T-cell (primary cell): ENCODE measurements at regions not wholly inside any gene's neighbourhood (a gene's known extent, or its start where the extent isn't known, plus 50 kb on each side); places are given as distances from the start of the nearest gene placed in this dataset.
"Not testable (repeated sequence)": the region's sequence is repeated elsewhere in the genome, so short reads cannot be mapped to it uniquely, and the experiment has no call there.

Experiments used
- ATAC-seq, 4 experiments: fragments of 200-7000 bp in 3 of 4; fragments of 150-1000 bp in 1 of 4; cut with Tn5 transposase; replicated peaks in 1 of 4; 1 replicate in 3 of 4; 2 replicates in 1 of 4; pipeline ENCODE4 v1.10.0; 2021; ENCODE audit warnings: moderate library complexity in 3 of 4, mild to moderate bottlenecking in 2 of 4, moderate number of reproducible peaks in 1 of 4
- CTCF ChIA-PET, 2 donors: fragments of 300-600 bp; sonication (Branson Sonifier 250); formaldehyde crosslinking; loops; one replicate each; lab custom pipeline; 2022; ENCODE audit warnings: antibody characterized with exemption in 2 of 2; lab: Charles Lee
- POLR2A ChIA-PET, 2 donors: fragments of 300-600 bp; sonication (Branson Sonifier 250); formaldehyde crosslinking; loops; one replicate each; lab custom pipeline; 2022; ENCODE audit warnings: antibody characterized with exemption in 2 of 2; lab: Charles Lee
- DNase-seq, 35 experiments: peaks; one replicate each; pipeline versions ENCODE4 v3.0.0 to v3.0.0-alpha.2; 2013 to 2023
- H3K27ac ChIP-seq: one replicate; pipeline ENCODE4 v1.5.1; 2013; ENCODE audit warnings: low read length
- H3K27me3 ChIP-seq, 2 experiments: replicated peaks in 1 of 2; 1 replicate in 1 of 2; 2 replicates in 1 of 2; pipeline versions ENCODE4 v1.6.1 to v1.7.0; 2013; ENCODE audit warnings: low read length in 1 of 2, mixed read lengths in 1 of 2; ENCODE audit not compliant: control insufficient read depth in 2 of 2, insufficient read depth in 2 of 2; ENCODE audit errors: extremely low read depth in 1 of 2
- H3K36me3 ChIP-seq, 2 donors: 1 replicate in 1 of 2; 2 replicates in 1 of 2; pipeline versions ENCODE4 v1.6.1 to v1.7.0; 2013; ENCODE audit warnings: low read length in 1 of 2; ENCODE audit not compliant: control insufficient read depth in 2 of 2, insufficient read depth in 1 of 2; ENCODE audit errors: extremely low read depth in 1 of 2
- H3K4me1 ChIP-seq, 2 experiments: 1 replicate in 1 of 2; 2 replicates in 1 of 2; pipeline versions ENCODE4 v1.6.1 to v1.7.0; 2013; ENCODE audit warnings: low read length in 2 of 2, mixed read lengths in 1 of 2; ENCODE audit not compliant: insufficient read depth in 2 of 2, control insufficient read depth in 1 of 2; ENCODE audit errors: extremely low read depth in 1 of 2
- H3K4me3 ChIP-seq, 2 donors: 1 replicate in 1 of 2; 2 replicates in 1 of 2; pipeline versions ENCODE4 v1.5.1 to v1.7.0; 2013; ENCODE audit warnings: mild to moderate bottlenecking in 2 of 2, low read length in 1 of 2, moderate library complexity in 1 of 2; ENCODE audit not compliant: control insufficient read depth in 1 of 2; ENCODE audit errors: extremely low read depth in 1 of 2
- H3K9me3 ChIP-seq: 2 replicates; pipeline ENCODE4 v1.7.0; 2013
- H3K27ac Mint-ChIP-seq, 2 donors: one replicate each; pipeline ENCODE4 v1.8.0; 2020 to 2021; ENCODE audit warnings: mild to moderate bottlenecking in 2 of 2, mixed read lengths in 2 of 2
- H3K27me3 Mint-ChIP-seq, 2 donors: one replicate each; pipeline ENCODE4 v1.8.0; 2021 to 2022; ENCODE audit warnings: mixed read lengths in 2 of 2
- H3K36me3 Mint-ChIP-seq: one replicate; pipeline ENCODE4 v1.8.0; 2021; ENCODE audit warnings: mixed read lengths
- H3K4me1 Mint-ChIP-seq, 3 donors: one replicate each; pipeline ENCODE4 v1.8.0; 2020 to 2022; ENCODE audit warnings: mixed read lengths in 3 of 3, mild to moderate bottlenecking in 1 of 3
- H3K4me3 Mint-ChIP-seq, 3 donors: one replicate each; pipeline ENCODE4 v1.8.0; 2020 to 2022; ENCODE audit warnings: mild to moderate bottlenecking in 3 of 3, mixed read lengths in 3 of 3, moderate library complexity in 3 of 3
- H3K9me3 Mint-ChIP-seq, 3 donors: one replicate each; pipeline ENCODE4 v1.8.0; 2020 to 2022; ENCODE audit warnings: mixed read lengths in 3 of 3
- WGBS: methylation state at CpG from one replicate; pipeline ENCODE4 v1.1.5; 2013; ENCODE audit warnings: missing lambda C conversion rate; ENCODE audit not compliant: insufficient coverage; 5-methylcytosine and 5-hydroxymethylcytosine counted together

DNA sequence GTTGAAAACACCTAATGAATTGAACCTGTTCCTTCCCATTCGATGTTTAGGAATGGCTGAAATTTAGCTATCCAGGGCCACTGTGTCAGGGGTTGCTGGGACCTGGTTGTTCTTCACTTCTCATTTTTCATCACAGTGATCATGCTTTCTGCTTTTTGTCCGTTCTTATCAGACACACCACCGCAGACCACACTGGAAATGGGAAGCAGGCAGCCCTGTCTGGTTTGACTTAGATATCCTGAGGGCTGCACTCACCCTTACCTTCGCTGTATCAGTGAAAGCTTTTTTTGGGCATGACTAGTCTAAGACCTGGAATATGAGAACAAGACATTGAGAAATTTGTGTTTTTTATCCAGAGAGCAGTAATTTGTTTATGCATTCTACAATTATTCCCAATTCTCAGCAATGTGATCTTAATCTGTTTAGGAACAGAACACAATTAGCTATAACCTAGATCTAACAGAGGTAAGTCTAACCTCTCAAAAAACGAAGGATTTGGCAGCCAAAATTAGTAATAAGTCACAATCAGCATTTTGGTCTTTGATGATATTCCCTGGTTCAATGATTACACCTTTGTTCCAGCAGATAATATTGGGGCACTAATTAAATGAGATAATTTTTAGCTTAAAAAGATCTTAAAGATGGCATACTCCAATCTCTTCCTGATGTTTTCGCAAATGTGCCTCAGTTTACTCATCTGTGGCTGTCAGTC, 126.0 kb upstream of the GOT2 start:
- DNase-seq (peak in 1 of 35 experiments; percentile 3), ATAC-seq (no peak)
- WGBS: no CpG with 5 or more reads among the region's 6 CpGs
- Histone ChIP-seq H3K27me3 (no peaks in the 10 kb centered on the region), H3K36me3 (no peaks in the 10 kb centered on the region), H3K4me3 (no peak overlapping the region), H3K4me1 (no peaks in the 10 kb centered on the region), H3K27ac (no peak overlapping the region), H3K9me3 (no peaks in the 10 kb centered on the region)
- no peak overlapping the region for H3K4me3 Mint-ChIP-seq
- H3K27me3 Mint-ChIP-seq: peaks cover 2 to 7% of the 10 kb centered on the region in 2 donors
- no peak overlapping the region for H3K27ac Mint-ChIP-seq
- H3K4me1 Mint-ChIP-seq: no peaks in the 10 kb centered on the region
- no peaks in the 10 kb centered on the region for H3K36me3 Mint-ChIP-seq
- ChIA-PET POLR2A (no interaction called here), CTCF (no interaction called here)
- peaks cover 0 to 9% (median 2%) of the 10 kb centered on the region in 3 donors for H3K9me3 Mint-ChIP-seq

DNA sequence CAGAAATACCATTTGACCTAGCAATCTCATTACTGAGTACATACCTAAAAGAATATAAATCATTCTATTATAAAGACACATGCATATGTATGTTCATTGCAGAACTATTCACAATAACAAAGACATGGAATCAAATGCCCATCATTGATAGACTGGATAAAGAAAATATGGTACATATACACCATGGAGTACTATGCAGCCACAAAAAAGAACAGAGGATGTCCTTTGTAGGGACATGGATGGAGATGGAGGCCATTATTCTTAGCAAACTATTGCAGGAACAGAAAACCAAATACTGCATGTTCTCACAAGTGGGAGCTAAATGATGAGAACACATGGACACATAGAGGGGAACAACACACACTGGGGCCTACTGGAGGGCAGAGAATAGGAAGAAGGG, 124.5 kb upstream of the GOT2 start:
- H3K27me3 Mint-ChIP-seq, H3K36me3 ChIP-seq, CTCF ChIA-PET, H3K4me1 Mint-ChIP-seq, POLR2A ChIA-PET, ATAC-seq, H3K9me3 ChIP-seq, H3K27me3 ChIP-seq, H3K9me3 Mint-ChIP-seq, H3K27ac Mint-ChIP-seq, H3K4me3 ChIP-seq, H3K36me3 Mint-ChIP-seq, H3K4me3 Mint-ChIP-seq, H3K27ac ChIP-seq, H3K4me1 ChIP-seq, DNase-seq: not testable (repeated sequence)

DNA sequence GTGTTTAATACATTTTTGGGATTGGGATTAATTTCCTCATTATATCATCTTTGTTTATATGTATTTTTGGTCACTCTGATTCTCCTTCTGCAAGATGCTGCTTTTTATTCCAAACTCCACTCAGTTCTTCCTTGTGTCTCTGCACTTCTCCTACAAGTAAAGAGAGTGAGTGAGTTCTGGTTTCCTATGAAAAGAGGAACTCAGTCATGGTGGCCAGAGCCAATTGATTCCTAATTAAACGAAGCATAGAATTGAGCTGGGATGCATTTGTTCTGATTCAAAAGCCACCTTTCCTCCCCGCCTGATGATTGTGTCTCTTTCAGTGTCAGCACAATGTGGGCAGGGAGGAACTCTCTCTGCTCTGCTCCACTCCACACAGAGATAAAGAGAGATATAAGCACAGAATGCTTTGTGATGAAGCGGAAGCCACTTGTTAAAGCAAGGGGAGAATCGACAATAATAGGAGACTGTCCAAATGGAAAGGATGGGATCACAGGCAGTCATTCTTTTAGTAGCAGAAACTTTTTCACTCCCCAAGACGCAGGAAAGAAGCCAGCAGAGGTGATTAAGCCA, 121.3 kb upstream of the GOT2 start:
- WGBS: 60% methylated on average over 1 of the region's 5 CpGs
- Histone ChIP-seq H3K27ac (no peak overlapping the region), H3K27me3 (peaks cover 0 to 3% of the 10 kb centered on the region in 2 experiments), H3K4me1 (no peaks in the 10 kb centered on the region), H3K9me3 (no peaks in the 10 kb centered on the region), H3K4me3 (no peak overlapping the region), H3K36me3 (no peaks in the 10 kb centered on the region)
- H3K9me3 Mint-ChIP-seq: peaks cover 0 to 3% (median 2%) of the 10 kb centered on the region in 3 donors
- ChIA-PET CTCF (no interaction called here), POLR2A (no interaction called here)
- H3K4me1 Mint-ChIP-seq: no peaks in the 10 kb centered on the region
- peaks cover 7 to 15% of the 10 kb centered on the region in 2 donors for H3K27me3 Mint-ChIP-seq
- no peak overlapping the region for H3K27ac Mint-ChIP-seq
- ATAC-seq (no peak), DNase-seq (no peak)
- H3K4me3 Mint-ChIP-seq: no peak overlapping the region
- no peaks in the 10 kb centered on the region for H3K36me3 Mint-ChIP-seq

DNA sequence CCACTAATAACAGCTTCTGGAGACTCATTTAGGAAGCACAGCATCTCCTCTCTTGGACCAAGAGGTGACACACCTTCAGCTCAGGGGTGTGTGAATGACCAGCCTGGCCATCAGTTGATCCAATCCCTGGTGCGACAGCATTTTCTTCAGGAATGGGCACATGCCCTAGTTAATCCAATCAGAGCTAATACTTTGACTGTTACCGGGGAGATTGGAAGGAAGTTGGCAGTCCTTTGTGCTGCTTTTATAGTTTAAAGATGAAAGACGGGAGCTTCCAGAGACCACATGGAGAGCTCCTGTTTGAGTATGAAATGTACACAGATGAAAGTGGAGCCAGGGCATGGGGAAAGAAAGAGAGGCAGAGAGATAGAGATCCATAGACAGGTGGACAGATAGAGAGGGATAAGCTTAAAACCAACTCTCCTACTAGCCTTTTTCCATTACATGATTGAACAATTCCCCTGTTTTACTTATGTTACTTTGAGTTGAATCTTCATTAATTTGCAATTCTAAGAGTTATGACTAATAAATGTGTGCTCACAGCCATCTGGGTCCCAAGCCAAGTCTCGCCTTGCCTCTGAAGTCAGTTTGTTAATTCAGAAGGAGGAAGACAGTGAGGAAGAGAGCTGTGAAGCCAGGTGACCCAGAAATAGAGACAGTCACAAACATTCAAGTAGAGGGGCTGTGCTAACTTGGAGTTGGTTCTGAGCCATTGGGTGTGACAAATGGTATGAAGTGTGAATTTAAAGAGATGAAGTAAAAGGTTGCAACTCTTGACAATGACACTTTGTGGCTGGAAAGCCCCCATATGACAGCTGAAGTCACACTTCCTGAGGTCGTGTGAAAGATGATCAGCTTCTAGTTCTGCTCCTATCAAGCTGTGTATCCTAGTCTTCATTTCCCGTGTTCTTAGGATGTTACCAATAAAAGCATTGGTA, 120.0 kb upstream of the GOT2 start:
- Histone ChIP-seq H3K4me3 (no peak overlapping the region), H3K9me3 (no peaks in the 10 kb centered on the region), H3K4me1 (no peaks in the 10 kb centered on the region), H3K36me3 (no peaks in the 10 kb centered on the region), H3K27me3 (peaks cover 0 to 3% of the 10 kb centered on the region in 2 experiments), H3K27ac (no peak overlapping the region)
- H3K36me3 Mint-ChIP-seq: no peaks in the 10 kb centered on the region
- DNase-seq (no peak), ATAC-seq (no peak)
- POLR2A ChIA-PET: no interaction called here
- WGBS: 83% methylated on average over 4 of the region's 6 CpGs
- CTCF ChIA-PET: no interaction called here
- peaks cover 0 to 3% (median 2%) of the 10 kb centered on the region in 3 donors for H3K9me3 Mint-ChIP-seq
- H3K27ac Mint-ChIP-seq: no peak overlapping the region
- no peaks in the 10 kb centered on the region for H3K4me1 Mint-ChIP-seq
- H3K4me3 Mint-ChIP-seq: no peak overlapping the region
- H3K27me3 Mint-ChIP-seq: peaks cover 7 to 15% of the 10 kb centered on the region in 2 donors

DNA sequence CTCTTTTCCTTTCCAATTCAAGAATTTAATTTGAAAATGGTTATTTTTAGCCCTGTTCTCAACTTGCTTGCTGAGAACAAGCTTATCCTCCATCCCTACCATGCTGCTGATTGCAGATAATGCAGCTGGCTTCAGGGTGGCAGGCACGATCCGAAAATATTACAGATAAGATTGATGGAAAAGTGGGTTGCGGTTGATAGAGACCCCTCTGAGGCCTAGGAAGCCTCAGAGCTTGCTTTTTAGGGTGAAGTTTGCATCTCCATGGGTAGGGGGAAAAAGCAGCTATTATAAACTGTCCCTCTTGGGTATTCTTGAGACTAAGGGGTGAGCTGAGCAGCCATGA, 116.5 kb upstream of the GOT2 start:
- Mint-ChIP-seq H3K36me3 (no peaks in the 10 kb centered on the region), H3K27ac (no peak overlapping the region), H3K4me3 (no peak overlapping the region), H3K27me3 (peaks cover 7 to 15% of the 10 kb centered on the region in 2 donors), H3K4me1 (no peaks in the 10 kb centered on the region), H3K9me3 (no peaks in the 10 kb centered on the region)
- WGBS: 30% methylated on average over 3 of the region's 3 CpGs
- ChIA-PET POLR2A (no interaction called here), CTCF (no interaction called here)
- H3K27me3 ChIP-seq: peaks cover 0 to 3% of the 10 kb centered on the region in 2 experiments
- no peak for DNase-seq
- no peaks in the 10 kb centered on the region for H3K4me1 ChIP-seq
- no peak for ATAC-seq
- no peak overlapping the region for H3K4me3 ChIP-seq
- H3K27ac ChIP-seq: no peak overlapping the region
- no peaks in the 10 kb centered on the region for H3K9me3 ChIP-seq
- H3K36me3 ChIP-seq: no peaks in the 10 kb centered on the region

DNA sequence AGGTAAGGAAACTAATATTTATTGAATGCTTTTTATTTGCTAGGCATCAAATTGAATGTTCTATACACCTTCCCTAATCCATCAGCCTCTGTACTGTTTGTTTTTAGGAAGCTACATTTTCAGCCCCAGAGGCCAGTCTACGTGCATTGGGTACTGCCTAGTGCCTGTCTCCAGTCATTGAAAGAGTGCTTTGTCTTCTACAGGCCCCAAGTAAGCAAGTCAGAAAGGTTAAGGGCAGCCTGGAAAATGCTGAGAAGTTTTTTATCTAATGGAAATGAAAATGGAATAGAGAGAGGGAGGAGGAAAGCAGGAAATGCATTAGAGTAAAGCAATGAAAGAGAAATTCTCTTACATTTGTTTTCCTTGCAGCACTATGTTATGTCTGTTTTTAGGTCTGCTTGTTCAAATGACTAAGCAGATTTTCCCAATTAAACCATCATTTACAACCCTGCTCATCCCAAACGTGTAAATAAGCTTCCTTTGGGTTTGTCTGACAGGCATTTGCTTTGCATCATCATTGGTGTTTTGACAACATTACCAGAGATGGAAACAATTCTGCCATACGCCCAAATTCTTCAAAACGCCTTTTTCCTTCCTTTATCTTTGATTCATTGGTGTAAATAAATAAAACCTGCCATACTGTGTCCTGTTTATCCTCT, 116.0 kb upstream of the GOT2 start:
- H3K4me1 ChIP-seq: no peaks in the 10 kb centered on the region
- DNase-seq (no peak), ATAC-seq (no peak)
- no peaks in the 10 kb centered on the region for H3K9me3 ChIP-seq
- Mint-ChIP-seq H3K9me3 (no peaks in the 10 kb centered on the region), H3K4me1 (no peaks in the 10 kb centered on the region), H3K27ac (no peak overlapping the region), H3K4me3 (no peak overlapping the region), H3K36me3 (no peaks in the 10 kb centered on the region), H3K27me3 (peaks cover 7 to 15% of the 10 kb centered on the region in 2 donors)
- H3K27me3 ChIP-seq: peaks cover 0 to 3% of the 10 kb centered on the region in 2 experiments
- 0% methylated on average over 1 of the region's 4 CpGs for WGBS
- no peak overlapping the region for H3K4me3 ChIP-seq
- ChIA-PET POLR2A (no interaction called here), CTCF (no interaction called here)
- no peak overlapping the region for H3K27ac ChIP-seq
- H3K36me3 ChIP-seq: no peaks in the 10 kb centered on the region
